A673 (cell line): ENCODE measurements at regions not wholly inside any gene's neighbourhood (a gene's known extent, or its start where the extent isn't known, plus 50 kb on each side); places are given as distances from the start of the nearest gene placed in this dataset.
A peak's percentile ranks its signal among the peaks of the same experiment; 100 is the strongest.

Source experiments
- BruUV-seq: library from RNA; stranded (reverse); fragments of 400-500 nt; replicated peaks from 2 replicates; lab custom pipeline; 2021; lab: Mats Ljungman, UMichigan
- CTCF ChIA-PET: fragments of 300-600 bp; sonication (Branson Sonifier 250); formaldehyde crosslinking; loops from one replicate; lab custom pipeline; 2022; ENCODE audit warnings: antibody characterized with exemption; lab: Charles Lee
- POLR2A ChIA-PET: fragments of 300-600 bp; sonication (Branson Sonifier 250); formaldehyde crosslinking; loops from one replicate; lab custom pipeline; 2022; ENCODE audit warnings: antibody characterized with exemption; ENCODE audit not compliant: low non-redundant PET; lab: Charles Lee
- DNase-seq: peaks from one replicate; pipeline ENCODE4 v3.0.0-alpha.2; 2015; ENCODE audit warnings: low spot score
- H3K27ac ChIP-seq: fragments of 200-600 bp; sonication (generic); 2 replicates; pipeline ENCODE4 v1.5.1; 2016; ENCODE audit warnings: mixed run types, low read depth, mild to moderate bottlenecking, mixed read lengths, antibody characterized with exemption, low read length; ENCODE audit not compliant: poor library complexity, severe bottlenecking
- H3K27me3 ChIP-seq: fragments of 200-600 bp; sonication (generic); replicated peaks from 2 replicates; pipeline ENCODE4 v1.6.1; 2017; ENCODE audit warnings: mixed run types, low read depth, mild to moderate bottlenecking, mixed read lengths, antibody characterized with exemption, low read length; ENCODE audit not compliant: insufficient read depth, poor library complexity
- H3K36me3 ChIP-seq: fragments of 200-600 bp; sonication (generic); 2 replicates; pipeline ENCODE4 v1.6.1; 2016; ENCODE audit warnings: mixed run types, mild to moderate bottlenecking, mixed read lengths, antibody characterized with exemption, low read length; ENCODE audit not compliant: insufficient read depth, poor library complexity, severe bottlenecking
- H3K4me1 ChIP-seq: fragments of 200-600 bp; sonication (generic); 2 replicates; pipeline ENCODE4 v1.6.1; 2017; ENCODE audit warnings: mixed run types, mild to moderate bottlenecking, mixed read lengths, antibody characterized with exemption, low read length; ENCODE audit not compliant: insufficient read depth, poor library complexity, severe bottlenecking
- H3K4me3 ChIP-seq: fragments of 200-600 bp; sonication (generic); 2 replicates; pipeline ENCODE4 v1.5.1; 2016; ENCODE audit warnings: low read depth, mixed run types, mild to moderate bottlenecking, mixed read lengths, low read length; ENCODE audit not compliant: poor library complexity, severe bottlenecking
- H3K9me3 ChIP-seq: fragments of 200-600 bp; sonication (generic); 2 replicates; pipeline ENCODE4 v1.6.1; 2016; ENCODE audit warnings: mixed run types, low read depth, mild to moderate bottlenecking, mixed read lengths, antibody characterized with exemption, low read length; ENCODE audit not compliant: poor library complexity, severe bottlenecking
- EZH2 ChIP-seq: fragments of 200-600 bp; sonication (generic); IDR thresholded peaks from 2 replicates; pipeline ENCODE4 v1.6.1; 2017; ENCODE audit warnings: borderline replicate concordance, low read depth, mild to moderate bottlenecking, mixed read lengths, antibody characterized with exemption, low read length; ENCODE audit not compliant: poor library complexity, severe bottlenecking
- intact Hi-C: fragments of 100-400 bp; cut with micrococcal nuclease; formaldehyde crosslinking; loops from one replicate; pipeline ENCODE4 v1.10.0; 2022; ENCODE audit not compliant: unreplicated experiment
- TF ChIP-seq, protein P1 (sequence below): fragments of 300-800, 200-600 bp; sonication (generic); conservative IDR thresholded peaks from 2 replicates; pipeline ENCODE4 v1.5.1; 2017; ENCODE audit warnings: low read depth, mild to moderate bottlenecking, antibody characterized with exemption, low read length, moderate library complexity, mixed read lengths

DNA sequence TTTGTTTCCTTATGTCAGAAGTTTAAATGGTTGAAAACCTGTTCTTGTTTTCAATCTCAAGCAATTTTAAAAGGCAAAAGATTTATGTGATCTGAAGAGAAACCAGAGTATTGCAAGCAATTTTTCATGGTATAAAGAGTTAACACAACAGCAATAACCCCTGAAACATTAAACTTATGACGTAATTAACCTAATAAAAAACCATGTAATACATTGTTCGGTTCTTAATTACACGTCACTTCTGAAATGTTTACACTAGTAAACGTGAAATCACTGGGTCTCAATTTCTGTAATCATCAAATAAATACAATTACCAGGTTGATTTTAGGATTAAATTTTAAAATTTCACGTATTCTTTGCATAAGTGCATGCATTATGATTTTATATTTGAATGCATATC, 914.5 kb downstream of the NLGN4X start:
- no TSS peak for BruUV-seq
- no peaks in the 10 kb centered on the region for H3K27me3 ChIP-seq
- no peaks in the 10 kb centered on the region for H3K36me3 ChIP-seq
- H3K9me3 ChIP-seq: no peaks in the 10 kb centered on the region
- DNase-seq: no peak
- no peak overlapping the region for H3K27ac ChIP-seq
- ChIA-PET CTCF (no interaction called here), POLR2A (no interaction called here)
- TF ChIP-seq, protein P1, sequence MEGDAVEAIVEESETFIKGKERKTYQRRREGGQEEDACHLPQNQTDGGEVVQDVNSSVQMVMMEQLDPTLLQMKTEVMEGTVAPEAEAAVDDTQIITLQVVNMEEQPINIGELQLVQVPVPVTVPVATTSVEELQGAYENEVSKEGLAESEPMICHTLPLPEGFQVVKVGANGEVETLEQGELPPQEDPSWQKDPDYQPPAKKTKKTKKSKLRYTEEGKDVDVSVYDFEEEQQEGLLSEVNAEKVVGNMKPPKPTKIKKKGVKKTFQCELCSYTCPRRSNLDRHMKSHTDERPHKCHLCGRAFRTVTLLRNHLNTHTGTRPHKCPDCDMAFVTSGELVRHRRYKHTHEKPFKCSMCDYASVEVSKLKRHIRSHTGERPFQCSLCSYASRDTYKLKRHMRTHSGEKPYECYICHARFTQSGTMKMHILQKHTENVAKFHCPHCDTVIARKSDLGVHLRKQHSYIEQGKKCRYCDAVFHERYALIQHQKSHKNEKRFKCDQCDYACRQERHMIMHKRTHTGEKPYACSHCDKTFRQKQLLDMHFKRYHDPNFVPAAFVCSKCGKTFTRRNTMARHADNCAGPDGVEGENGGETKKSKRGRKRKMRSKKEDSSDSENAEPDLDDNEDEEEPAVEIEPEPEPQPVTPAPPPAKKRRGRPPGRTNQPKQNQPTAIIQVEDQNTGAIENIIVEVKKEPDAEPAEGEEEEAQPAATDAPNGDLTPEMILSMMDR: no peak
- TF ChIP-seq EZH2: no peak
- no peaks in the 10 kb centered on the region for H3K4me1 ChIP-seq
- no peak overlapping the region for H3K4me3 ChIP-seq
- intact Hi-C loops: no loop called here

DNA sequence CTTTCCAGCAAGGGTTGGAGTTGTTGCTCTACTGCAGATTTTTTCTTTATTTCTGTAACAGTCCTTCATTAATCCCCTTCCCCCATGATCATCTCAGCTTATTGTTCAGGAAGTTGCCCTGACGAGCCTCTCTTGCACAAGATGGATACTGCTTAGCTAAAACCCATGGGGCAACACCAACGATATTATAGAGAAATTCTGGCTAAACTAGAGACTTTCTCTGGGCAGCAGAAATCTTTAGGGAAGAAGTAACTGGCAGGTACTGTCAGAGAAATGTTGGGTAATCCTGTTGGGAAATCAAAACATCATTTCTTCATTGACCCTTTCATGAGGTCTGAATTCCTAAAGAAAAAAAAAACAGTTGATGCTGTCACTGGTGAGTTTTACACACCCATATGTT, 921.3 kb downstream of the NLGN4X start:
- Histone ChIP-seq H3K36me3 (no peaks in the 10 kb centered on the region), H3K9me3 (no peaks in the 10 kb centered on the region), H3K27ac (peak overlapping the region; percentile 63), H3K4me3 (no peak overlapping the region), H3K27me3 (no peaks in the 10 kb centered on the region), H3K4me1 (peaks cover 20% of the 10 kb centered on the region)
- no peak for DNase-seq
- BruUV-seq: no TSS peak
- POLR2A ChIA-PET: no interaction called here
- CTCF ChIA-PET: no interaction called here
- no peak for TF ChIP-seq EZH2
- TF ChIP-seq, protein P1: no peak
- intact Hi-C loops: no loop called here

DNA sequence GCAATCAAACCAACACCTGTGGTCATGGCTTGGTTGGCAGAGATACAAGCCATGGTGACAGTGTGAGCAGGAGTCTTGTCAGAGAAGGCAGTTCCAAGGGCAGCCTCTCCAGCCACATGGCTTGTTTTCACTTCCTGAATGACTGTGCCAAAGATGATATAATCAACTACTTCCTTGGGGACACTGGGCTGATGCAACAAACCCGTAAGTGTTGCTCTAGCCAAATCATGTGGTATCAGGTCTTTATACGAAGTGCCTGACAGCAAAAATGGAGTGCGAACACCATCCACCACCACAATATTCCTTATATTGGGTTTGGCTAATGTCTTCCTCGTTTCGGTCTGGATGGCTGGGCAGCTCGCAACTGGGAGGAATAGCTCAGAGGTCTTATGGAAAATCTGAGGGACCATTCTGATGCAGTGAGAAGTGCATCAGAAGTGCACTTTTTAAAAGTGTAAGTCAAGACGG, 922.0 kb downstream of the NLGN4X start:
- intact Hi-C loops: no loop called here
- Histone ChIP-seq H3K27me3 (no peaks in the 10 kb centered on the region), H3K9me3 (no peaks in the 10 kb centered on the region), H3K27ac (peak overlapping the region; percentile 63), H3K4me3 (no peak overlapping the region), H3K4me1 (peaks cover 20% of the 10 kb centered on the region), H3K36me3 (no peaks in the 10 kb centered on the region)
- ChIA-PET CTCF (no interaction called here), POLR2A (no interaction called here)
- peak; percentile 65 for DNase-seq
- TF ChIP-seq EZH2: no peak
- TF ChIP-seq, protein P1: no peak
- no TSS peak for BruUV-seq
